NCI-H748 (cell line): ENCODE measurements at regions not wholly inside any gene's neighbourhood (a gene's known extent, or its start where the extent isn't known, plus 50 kb on each side); places are given as distances from the start of the nearest gene placed in this dataset.
A peak's percentile ranks its signal among the peaks of the same experiment; 100 is the strongest.

ENCODE experiments used
- DNase-seq: peaks from one replicate; lab custom pipeline; 2025; ENCODE audit not compliant: unreplicated experiment; lab: John Stamatoyannopoulos, UW

GRCh38 chr22:49423125-49423650 is 404.5 kb downstream of the BRD1 start:
- no peak for DNase-seq

- no peak for DNase-seq
Measured at GRCh38 chr22:49422701-49423100, 405.0 kb downstream of the BRD1 start.

GRCh38 chr22:49420651-49421050 is 407.0 kb downstream of the BRD1 start:
- no peak for DNase-seq

- DNase-seq = no peak
Measured at GRCh38 chr22:49419661-49420060, 408.0 kb downstream of the BRD1 start.

- no peak for DNase-seq
Measured at GRCh38 chr22:49418943-49419342, 408.7 kb downstream of the BRD1 start.

GRCh38 chr22:49418341-49418894 is 409.3 kb downstream of the BRD1 start:
- no peak for DNase-seq

DNA sequence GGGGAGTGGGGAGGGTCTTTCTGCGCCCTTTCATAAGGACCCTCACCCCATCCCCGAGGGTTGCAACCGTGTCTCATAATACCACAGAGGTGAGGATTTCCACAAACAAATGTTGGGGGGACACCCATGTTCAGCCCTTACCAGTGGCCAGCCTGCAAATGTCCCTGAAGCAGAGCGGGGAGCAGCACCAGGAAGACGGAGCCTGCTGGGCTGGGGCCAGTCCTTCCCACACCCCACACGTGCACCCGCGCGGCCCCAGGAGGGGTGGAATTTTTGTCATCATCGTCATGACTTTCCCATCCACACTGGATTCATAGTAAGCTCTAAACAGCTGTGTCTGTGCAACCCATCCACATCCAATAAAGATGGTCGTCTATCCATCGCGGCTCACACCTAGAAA is 409.8 kb downstream of the BRD1 start:
- no peak for DNase-seq

GRCh38 chr22:49417326-49417725 is 410.3 kb downstream of the BRD1 start:
- no peak for DNase-seq

GRCh38 chr22:49415151-49415951 is 412.3 kb downstream of the BRD1 start:
- peak; percentile 67 for DNase-seq

- DNase-seq = no peak
Measured at GRCh38 chr22:49413551-49413950, 414.1 kb downstream of the BRD1 start.

DNA sequence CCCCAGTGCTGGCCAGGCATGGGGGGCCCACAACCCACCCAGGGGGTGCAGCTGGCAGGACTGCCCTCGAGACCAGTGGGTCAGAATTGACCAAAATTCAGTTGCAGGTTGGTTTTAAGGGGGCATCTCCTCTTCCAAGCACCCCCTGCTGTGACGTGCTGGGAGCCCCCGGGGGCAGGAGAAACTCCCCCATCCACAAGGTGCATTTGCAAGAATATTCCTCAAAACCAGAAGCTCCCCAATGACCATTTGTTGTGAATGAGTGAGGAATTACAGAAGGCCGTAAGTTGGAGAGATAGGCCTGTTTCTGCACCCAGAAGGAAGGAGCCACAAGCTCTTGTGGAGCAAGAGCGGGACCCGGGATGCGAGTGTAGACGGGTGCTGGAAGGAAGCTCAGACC is 414.5 kb downstream of the BRD1 start:
- no peak for DNase-seq

- no peak for DNase-seq
Measured at GRCh38 chr22:49412236-49412635, 415.4 kb downstream of the BRD1 start.

- no peak for DNase-seq
Measured at GRCh38 chr22:49411236-49411635, 416.4 kb downstream of the BRD1 start.

- no peak for DNase-seq
Measured at GRCh38 chr22:49408102-49408836, 419.4 kb downstream of the BRD1 start.

DNA sequence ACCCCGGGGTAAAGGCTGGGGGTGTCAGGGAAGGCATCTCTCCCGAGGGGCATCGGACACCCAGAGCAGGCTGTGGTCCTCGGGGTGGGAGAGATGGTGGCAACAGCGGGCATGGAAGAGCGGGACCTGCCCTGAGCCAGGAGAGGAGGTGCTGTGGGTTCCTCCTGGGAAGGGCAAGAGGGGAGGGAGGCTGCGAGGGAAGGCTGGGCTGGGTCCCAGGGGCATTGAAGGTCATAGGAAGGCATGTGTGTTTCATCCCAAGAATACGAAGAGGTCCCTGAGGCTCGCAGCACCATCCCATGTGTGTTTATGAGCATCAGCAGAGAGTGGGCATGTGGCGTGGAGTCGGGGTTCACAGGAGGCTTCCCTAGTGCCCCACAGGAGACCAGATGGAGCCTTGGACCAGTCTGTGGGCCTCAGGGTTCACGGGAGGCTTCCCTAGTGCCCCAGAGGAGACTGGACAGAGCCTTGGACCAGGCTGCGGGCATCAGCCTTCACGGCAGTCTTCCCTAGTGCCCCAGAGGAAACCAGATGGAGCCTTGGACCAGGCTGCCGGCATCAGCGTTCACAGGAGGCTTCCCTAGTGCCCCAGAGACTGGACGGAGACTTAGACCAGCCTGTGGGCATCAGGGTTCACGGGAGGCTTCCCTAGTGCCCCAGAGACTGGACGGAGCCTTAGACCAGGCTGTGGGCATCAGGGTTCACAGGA is 420.6 kb downstream of the BRD1 start:
- DNase-seq = no peak

- no peak for DNase-seq
Measured at GRCh38 chr22:49406047-49406650, 421.5 kb downstream of the BRD1 start.

- no peak for DNase-seq
Measured at GRCh38 chr22:49405590-49405989, 422.1 kb downstream of the BRD1 start.

DNA sequence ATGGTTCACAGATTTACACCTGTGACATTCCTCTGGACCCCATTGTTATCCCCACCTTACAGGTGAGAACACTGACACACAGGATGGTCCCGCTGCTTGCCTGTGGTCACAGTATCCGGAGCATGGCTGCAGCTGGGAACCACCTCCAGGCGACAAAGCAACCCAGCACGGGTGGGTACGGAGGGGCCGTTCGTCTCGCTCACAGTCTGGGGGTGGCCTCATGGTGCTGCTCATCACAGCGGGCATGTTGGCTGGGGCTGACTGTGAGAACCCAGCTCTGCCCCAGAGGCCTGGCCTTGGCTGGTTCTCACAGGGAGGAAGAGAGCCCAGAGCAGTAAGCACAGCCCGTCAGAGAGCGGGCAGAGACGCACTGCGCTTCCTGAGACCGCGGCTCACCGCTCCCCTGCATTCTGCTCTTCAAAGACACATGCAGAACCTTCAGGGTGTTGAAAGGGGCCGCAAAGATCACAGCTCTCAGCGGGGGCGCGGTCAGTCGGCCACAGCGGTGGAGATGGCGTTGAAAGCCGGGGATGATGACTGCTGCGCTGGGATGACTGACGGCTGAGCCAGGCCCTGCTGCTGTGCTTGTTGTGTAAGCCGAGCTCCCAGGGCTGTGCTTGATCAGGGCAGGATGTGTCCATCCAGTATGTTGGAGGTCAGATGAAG is 423.0 kb downstream of the BRD1 start:
- no peak for DNase-seq

- DNase-seq = no peak
Measured at GRCh38 chr22:49404020-49404419, 423.7 kb downstream of the BRD1 start.

DNA sequence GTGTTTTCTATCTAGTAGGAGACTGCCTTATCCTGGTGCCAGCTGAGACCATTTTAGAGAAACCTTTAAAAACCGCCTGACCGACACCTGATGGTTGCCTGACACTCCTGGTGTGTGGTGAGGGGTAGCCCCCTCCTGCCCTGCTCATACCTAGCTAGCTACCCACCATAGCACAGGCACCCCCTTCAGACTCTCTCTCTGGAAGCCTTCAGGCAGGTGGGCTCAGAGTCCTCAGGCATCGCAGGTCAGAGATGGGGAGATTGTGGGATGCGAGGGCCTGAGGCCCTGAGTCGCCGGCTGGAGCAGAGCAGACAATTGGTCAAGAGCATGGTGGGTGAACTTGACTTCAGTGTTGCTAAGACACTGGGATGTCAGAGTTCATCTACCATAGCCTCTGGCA is 424.6 kb downstream of the BRD1 start:
- DNase-seq = no peak
